ENCODE measurements at regions not wholly inside any gene's neighbourhood (a gene's known extent, or its start where the extent isn't known, plus 50 kb on each side); places are given as distances from the start of the nearest gene placed in this dataset.

- H3K9me3 Mint-ChIP-seq (ENCODE audit: low read depth, unreplicated experiment): peaks cover 3% of the 10 kb centered on the region
These were observed 262.7 kb downstream of the CYRIA start for GRCh38 chr2:16402891-16403290.

GRCh38 chr2:16401761-16402300 is 263.8 kb downstream of the CYRIA start:
- peaks cover 3% of the 10 kb centered on the region for H3K9me3 Mint-ChIP-seq (ENCODE audit: low read depth, unreplicated experiment)
- CTCF ChIA-PET: no interaction called here
- H3K4me3 Mint-ChIP-seq (ENCODE audit: low read depth, unreplicated experiment): no peak overlapping the region
- H3K27ac Mint-ChIP-seq (ENCODE audit: unreplicated experiment): no peak overlapping the region
- H3K27me3 Mint-ChIP-seq (ENCODE audit: unreplicated experiment): peaks cover 26% of the 10 kb centered on the region
- DNase-seq: no peak
- H3K36me3 Mint-ChIP-seq (ENCODE audit: insufficient read depth, unreplicated experiment): no peaks in the 10 kb centered on the region
- H3K4me1 Mint-ChIP-seq (ENCODE audit: low read depth, unreplicated experiment): no peaks in the 10 kb centered on the region
- intact Hi-C loops (cut with micrococcal nuclease; ENCODE audit: unreplicated experiment): no loop called here
- BruUV-seq (replicated peaks): no TSS peak
- TF ChIP-seq CTCF (IDR thresholded peaks at IDR 0.05; ENCODE audit: unreplicated experiment): no peak

More at GRCh38 chr2:16402891-16403290, 262.7 kb downstream of the CYRIA start:
- Mint-ChIP-seq H3K4me3 (ENCODE audit: low read depth, unreplicated experiment) (no peak overlapping the region), H3K4me1 (ENCODE audit: low read depth, unreplicated experiment) (no peaks in the 10 kb centered on the region), H3K27ac (ENCODE audit: unreplicated experiment) (no peak overlapping the region), H3K36me3 (ENCODE audit: insufficient read depth, unreplicated experiment) (no peaks in the 10 kb centered on the region), H3K27me3 (ENCODE audit: unreplicated experiment) (peaks cover 26% of the 10 kb centered on the region)
- TF ChIP-seq CTCF (IDR thresholded peaks at IDR 0.05; ENCODE audit: unreplicated experiment): no peak
- DNase-seq: no peak
- CTCF ChIA-PET: no interaction called here
- intact Hi-C loops (cut with micrococcal nuclease; ENCODE audit: unreplicated experiment): no loop called here
- no TSS peak for BruUV-seq (replicated peaks)

GRCh38 chr2:16400127-16400623 is 265.5 kb downstream of the CYRIA start:
- Mint-ChIP-seq H3K9me3 (ENCODE audit: low read depth, unreplicated experiment) (peaks cover 3% of the 10 kb centered on the region), H3K36me3 (ENCODE audit: insufficient read depth, unreplicated experiment) (no peaks in the 10 kb centered on the region), H3K27ac (ENCODE audit: unreplicated experiment) (no peak overlapping the region), H3K4me1 (ENCODE audit: low read depth, unreplicated experiment) (no peaks in the 10 kb centered on the region), H3K27me3 (ENCODE audit: unreplicated experiment) (peaks cover 26% of the 10 kb centered on the region), H3K4me3 (ENCODE audit: low read depth, unreplicated experiment) (no peak overlapping the region)
- intact Hi-C loops (cut with micrococcal nuclease; ENCODE audit: unreplicated experiment): no loop called here
- CTCF ChIA-PET: no interaction called here
- no peak for TF ChIP-seq CTCF (IDR thresholded peaks at IDR 0.05; ENCODE audit: unreplicated experiment)
- no TSS peak for BruUV-seq (replicated peaks)
- DNase-seq: no peak

- CTCF ChIA-PET: no interaction called here
- intact Hi-C loops (cut with micrococcal nuclease; ENCODE audit: unreplicated experiment): no loop called here
- no peak overlapping the region for H3K27ac Mint-ChIP-seq (ENCODE audit: unreplicated experiment)
- no peak overlapping the region for H3K4me3 Mint-ChIP-seq (ENCODE audit: low read depth, unreplicated experiment)
- no peak for DNase-seq
- H3K36me3 Mint-ChIP-seq (ENCODE audit: insufficient read depth, unreplicated experiment): no peaks in the 10 kb centered on the region
- TF ChIP-seq CTCF (IDR thresholded peaks at IDR 0.05; ENCODE audit: unreplicated experiment): no peak
- no peaks in the 10 kb centered on the region for H3K4me1 Mint-ChIP-seq (ENCODE audit: low read depth, unreplicated experiment)
- H3K27me3 Mint-ChIP-seq (ENCODE audit: unreplicated experiment): peaks cover 15% of the 10 kb centered on the region
- no TSS peak for BruUV-seq (replicated peaks)
- peaks cover 3% of the 10 kb centered on the region for H3K9me3 Mint-ChIP-seq (ENCODE audit: low read depth, unreplicated experiment)
These were observed 267.1 kb downstream of the CYRIA start for GRCh38 chr2:16398486-16399043.

Measured in Calu3 (cell line).